Astrocyte (in vitro differentiated cells and primary cell): ENCODE measurements at regions not wholly inside any gene's neighbourhood (a gene's known extent, or its start where the extent isn't known, plus 50 kb on each side); places are given as distances from the start of the nearest gene placed in this dataset.

ENCODE experiments used
- DNase-seq: peaks from one replicate; pipeline ENCODE4 v3.0.0-alpha.2; 2010; ENCODE audit warnings: low read depth
- FAIRE-seq: peaks from 2 replicates; lab custom pipeline; 2011; peaks lifted over from hg19 to GRCh38; lab: Jason Lieb, UNC
- H2AFZ ChIP-seq: 2 replicates; pipeline ENCODE4 v1.6.0; 2012; ENCODE audit warnings: low read depth, low read length, inconsistent platforms
- H3K27ac ChIP-seq: 2 replicates; pipeline ENCODE4 v1.5.1; 2011; ENCODE audit warnings: low read depth, low read length, inconsistent platforms
- H3K27me3 ChIP-seq: 2 replicates; pipeline ENCODE4 v1.6.0; 2011; ENCODE audit warnings: low read length, inconsistent platforms; ENCODE audit not compliant: insufficient read depth
- H3K36me3 ChIP-seq: 2 replicates; pipeline ENCODE4 v1.5.1; 2011; ENCODE audit warnings: low read length, inconsistent platforms; ENCODE audit not compliant: insufficient read depth
- H3K4me1 ChIP-seq: 2 replicates; pipeline ENCODE4 v1.5.1; 2011; ENCODE audit warnings: low read length, inconsistent platforms; ENCODE audit not compliant: insufficient read depth
- H3K4me2 ChIP-seq: 2 replicates; pipeline ENCODE4 v1.6.0; 2012; ENCODE audit warnings: low read length, inconsistent platforms
- H3K4me3 ChIP-seq: 2 replicates; pipeline ENCODE4 v1.5.1; 2011; ENCODE audit warnings: low read depth, mild to moderate bottlenecking, low read length, inconsistent platforms; ENCODE audit not compliant: insufficient read depth
- H3K79me2 ChIP-seq: 2 replicates; pipeline ENCODE4 v1.6.0; 2012; ENCODE audit warnings: mild to moderate bottlenecking, low read length, inconsistent platforms; ENCODE audit not compliant: insufficient read depth
- H3K9ac ChIP-seq: 2 replicates; pipeline ENCODE4 v1.6.0; 2012; ENCODE audit warnings: mild to moderate bottlenecking, low read length, inconsistent platforms
- H3K9me3 ChIP-seq: 2 replicates; pipeline ENCODE4 v1.5.1; 2012; ENCODE audit warnings: low read depth, mild to moderate bottlenecking, low read length, inconsistent platforms; ENCODE audit not compliant: insufficient read depth
- H4K20me1 ChIP-seq: 2 replicates; pipeline ENCODE4 v1.6.0; 2012; ENCODE audit warnings: low read length, inconsistent platforms; ENCODE audit not compliant: insufficient read depth
- H3K27ac Mint-ChIP-seq: one replicate; pipeline ENCODE4 v1.8.0; 2021; ENCODE audit warnings: mild to moderate bottlenecking, mixed read lengths; ENCODE audit not compliant: unreplicated experiment
- H3K27me3 Mint-ChIP-seq: one replicate; pipeline ENCODE4 v1.8.0; 2021; ENCODE audit warnings: low read depth, mixed read lengths; ENCODE audit not compliant: unreplicated experiment
- H3K36me3 Mint-ChIP-seq: one replicate; pipeline ENCODE4 v1.8.0; 2021; ENCODE audit warnings: low read depth, mixed read lengths; ENCODE audit not compliant: unreplicated experiment
- H3K4me1 Mint-ChIP-seq: one replicate; pipeline ENCODE4 v1.8.0; 2021; ENCODE audit warnings: low read depth, mixed read lengths; ENCODE audit not compliant: unreplicated experiment
- H3K4me3 Mint-ChIP-seq: one replicate; pipeline ENCODE4 v1.8.0; 2021; ENCODE audit warnings: mild to moderate bottlenecking, moderate library complexity, mixed read lengths; ENCODE audit not compliant: unreplicated experiment
- H3K9me3 Mint-ChIP-seq: one replicate; pipeline ENCODE4 v1.8.0; 2021; ENCODE audit warnings: mild to moderate bottlenecking, mixed read lengths; ENCODE audit not compliant: unreplicated experiment
- CTCF ChIP-seq: IDR thresholded peaks from 2 replicates; pipeline ENCODE4 v1.5.1; 2011; ENCODE audit warnings: low read depth, mild to moderate bottlenecking, inconsistent platforms, low read length, moderate library complexity; ENCODE audit not compliant: insufficient read depth
- EZH2 ChIP-seq: IDR thresholded peaks from 2 replicates; pipeline ENCODE4 v1.6.1; 2012; ENCODE audit warnings: mild to moderate bottlenecking, low read length, inconsistent platforms; ENCODE audit not compliant: insufficient read depth

- H3K36me3 ChIP-seq, result no peaks in the 10 kb centered on the region
- H3K79me2 ChIP-seq, result no peaks in the 10 kb centered on the region
- H2AFZ ChIP-seq, result no peak overlapping the region
- H3K4me3 Mint-ChIP-seq, result no peak overlapping the region
- H3K9me3 Mint-ChIP-seq, result no peaks in the 10 kb centered on the region
- no peaks in the 10 kb centered on the region for H4K20me1 ChIP-seq
- peaks cover 23% of the 10 kb centered on the region for H3K27me3 Mint-ChIP-seq
- TF ChIP-seq EZH2, result no peak
- TF ChIP-seq CTCF, result no peak
- H3K36me3 Mint-ChIP-seq, result no peaks in the 10 kb centered on the region
- H3K9me3 ChIP-seq, result no peaks in the 10 kb centered on the region
- H3K27me3 ChIP-seq, result peaks cover 21% of the 10 kb centered on the region
- H3K4me1 Mint-ChIP-seq, result peaks cover 19% of the 10 kb centered on the region
- FAIRE-seq (peak; percentile 37), DNase-seq (no peak)
- H3K27ac ChIP-seq, result no peak overlapping the region
- no peak overlapping the region for H3K4me2 ChIP-seq
- no peak overlapping the region for H3K27ac Mint-ChIP-seq
- peaks cover 9% of the 10 kb centered on the region for H3K4me1 ChIP-seq
- no peak overlapping the region for H3K4me3 ChIP-seq
- H3K9ac ChIP-seq, result no peak overlapping the region
These were observed 291.1 kb downstream of the MTX2 start for GRCh38 chr2:176560296-176560695.

- H3K36me3 Mint-ChIP-seq, result no peaks in the 10 kb centered on the region
- Histone ChIP-seq H3K27me3 (peaks cover 17% of the 10 kb centered on the region), H3K79me2 (no peaks in the 10 kb centered on the region), H3K4me2 (peak overlapping the region; percentile 53), H2AFZ (no peak overlapping the region), H3K9me3 (no peaks in the 10 kb centered on the region), H3K36me3 (no peaks in the 10 kb centered on the region), H3K27ac (no peak overlapping the region), H3K9ac (no peak overlapping the region), H3K4me3 (no peak overlapping the region), H3K4me1 (peaks cover 9% of the 10 kb centered on the region), H4K20me1 (no peaks in the 10 kb centered on the region)
- FAIRE-seq (peak; percentile 64), DNase-seq (peak; percentile 93)
- no peaks in the 10 kb centered on the region for H3K9me3 Mint-ChIP-seq
- no peak overlapping the region for H3K4me3 Mint-ChIP-seq
- H3K27ac Mint-ChIP-seq, result peak overlapping the region; percentile 73
- H3K27me3 Mint-ChIP-seq, result peaks cover 12% of the 10 kb centered on the region
- no peak for TF ChIP-seq CTCF
- TF ChIP-seq EZH2, result no peak
- H3K4me1 Mint-ChIP-seq, result peaks cover 19% of the 10 kb centered on the region
These were observed 292.5 kb downstream of the MTX2 start for GRCh38 chr2:176561706-176562105.

- Histone ChIP-seq H3K4me1 (peaks cover 9% of the 10 kb centered on the region), H4K20me1 (no peaks in the 10 kb centered on the region), H3K9ac (peak overlapping the region; percentile 5), H3K79me2 (no peaks in the 10 kb centered on the region), H3K9me3 (no peaks in the 10 kb centered on the region), H2AFZ (no peak overlapping the region), H3K27ac (peak overlapping the region; percentile 45), H3K4me3 (no peak overlapping the region), H3K4me2 (peak overlapping the region; percentile 53), H3K36me3 (no peaks in the 10 kb centered on the region), H3K27me3 (peaks cover 10% of the 10 kb centered on the region)
- peaks cover 6% of the 10 kb centered on the region for H3K27me3 Mint-ChIP-seq
- TF ChIP-seq CTCF, result no peak
- TF ChIP-seq EZH2, result no peak
- peaks cover 23% of the 10 kb centered on the region for H3K4me1 Mint-ChIP-seq
- DNase-seq (peak; percentile 90), FAIRE-seq (peak; percentile 59)
- peak overlapping the region; percentile 73 for H3K27ac Mint-ChIP-seq
- H3K9me3 Mint-ChIP-seq, result no peaks in the 10 kb centered on the region
- H3K4me3 Mint-ChIP-seq, result no peak overlapping the region
- H3K36me3 Mint-ChIP-seq, result no peaks in the 10 kb centered on the region
These were observed 293.3 kb downstream of the MTX2 start for GRCh38 chr2:176562359-176563078.
